Islet of Langerhans (tissue), 1 donor: ENCODE measurements at regions not wholly inside any gene's neighbourhood (a gene's known extent, or its start where the extent isn't known, plus 50 kb on each side); places are given as distances from the start of the nearest gene placed in this dataset.

Source experiments
- FAIRE-seq: peaks from one replicate; lab custom pipeline; 2011; peaks lifted over from hg19 to GRCh38; lab: Jason Lieb, UNC

DNA sequence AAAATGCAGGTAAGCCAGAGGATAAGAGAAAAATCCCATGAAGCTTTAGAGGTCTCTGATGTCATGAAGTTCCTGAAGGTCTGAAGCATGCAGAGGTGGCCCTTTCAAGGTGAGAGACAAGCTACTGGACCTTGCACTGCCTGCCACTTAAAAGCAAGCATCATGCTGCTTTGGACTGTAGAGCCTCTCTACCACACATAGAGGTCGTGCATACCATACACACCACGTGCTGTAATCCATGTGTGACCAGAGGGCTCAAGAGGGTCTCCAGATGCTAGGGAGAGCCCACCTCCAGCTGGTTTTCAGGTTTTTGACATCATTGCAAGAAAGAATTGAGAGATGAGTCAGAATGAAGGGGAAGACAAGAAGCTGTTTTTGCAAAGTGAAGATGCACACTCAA is 436.4 kb downstream of the TCERG1L start:
- FAIRE-seq: no peak

DNA sequence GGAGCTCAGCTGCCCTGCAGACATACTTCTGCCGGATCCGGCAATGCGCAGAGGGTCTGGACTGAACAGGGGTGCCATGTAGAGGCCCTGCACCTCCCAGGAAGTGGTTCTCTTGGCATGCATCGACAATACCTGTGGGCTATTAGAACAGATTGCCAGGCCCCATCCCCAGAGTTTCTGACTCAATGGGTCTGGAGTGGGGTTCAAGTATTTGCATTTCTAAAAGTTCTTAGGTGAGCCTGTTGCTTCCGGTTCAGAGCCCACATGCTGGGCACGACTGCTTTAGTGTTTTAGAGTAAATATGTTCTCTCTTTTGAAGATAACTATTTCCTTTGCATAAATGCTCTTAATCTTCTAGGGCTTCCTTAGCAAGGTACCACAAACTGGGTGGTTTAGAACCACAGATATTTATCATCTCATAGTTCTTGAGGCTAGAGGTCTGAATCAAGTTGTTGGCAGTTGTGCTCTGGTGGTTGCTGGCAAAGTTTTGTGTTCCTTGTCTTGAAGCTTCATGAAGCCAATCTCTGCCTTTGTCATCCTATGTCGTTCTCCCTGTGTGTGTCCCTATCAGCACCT is 435.5 kb downstream of the TCERG1L start:
- FAIRE-seq: no peak

DNA sequence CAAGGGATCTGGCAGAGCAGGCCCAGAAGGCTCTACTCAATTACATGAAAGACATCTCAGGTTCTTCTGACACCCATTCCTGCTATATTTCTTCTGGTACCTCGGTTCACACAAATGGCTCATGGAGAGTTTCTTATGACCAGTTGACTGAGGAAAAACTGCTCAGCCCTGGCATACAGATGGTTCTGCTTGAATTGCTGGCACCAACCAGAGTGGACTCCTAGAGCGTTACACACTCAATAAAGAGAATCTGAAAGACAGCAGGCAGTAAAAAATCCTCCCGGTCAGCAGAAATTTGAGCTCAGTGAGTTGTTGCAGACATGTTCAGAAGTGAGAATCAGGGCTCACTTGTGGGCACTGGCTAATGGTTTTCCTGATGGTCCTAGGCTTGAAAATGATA is 434.4 kb downstream of the TCERG1L start:
- no peak for FAIRE-seq

DNA sequence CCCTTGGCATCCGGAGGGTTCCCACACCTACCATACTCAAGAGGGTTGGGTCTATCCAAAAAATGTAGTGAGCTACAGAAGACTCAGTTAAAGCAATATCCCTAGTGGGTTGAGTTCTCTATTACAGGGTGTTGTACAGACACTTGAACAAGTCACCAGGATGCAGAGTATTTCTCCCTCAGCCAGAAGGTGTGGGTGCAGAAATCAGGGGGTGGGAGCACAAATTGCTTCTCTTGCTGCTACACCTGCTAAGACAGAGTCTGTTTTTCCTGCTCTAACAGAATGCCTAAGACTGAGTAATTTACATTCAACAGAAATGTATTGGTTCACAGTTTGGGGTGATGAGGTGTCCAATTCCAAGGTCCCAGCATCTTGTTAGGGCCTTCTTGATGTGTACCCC is 433.4 kb downstream of the TCERG1L start:
- no peak for FAIRE-seq

DNA sequence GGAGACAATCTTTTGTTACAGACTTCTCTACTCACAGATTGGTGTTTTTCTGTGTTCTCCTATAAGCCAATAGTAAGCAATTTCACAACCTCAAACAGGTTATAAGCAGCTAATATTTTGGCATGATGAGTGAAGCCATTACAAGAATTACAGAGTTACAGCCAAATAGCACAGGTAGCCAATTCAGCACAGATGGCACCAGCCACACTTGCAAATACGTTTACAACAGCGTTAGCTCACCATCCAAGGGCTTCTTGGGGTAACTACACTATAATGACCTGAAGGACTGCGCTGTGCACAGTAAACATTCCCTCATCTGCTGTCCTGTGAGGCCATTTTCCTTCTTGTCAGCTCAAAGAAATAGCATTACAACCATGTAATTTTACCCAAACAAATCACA is 428.6 kb downstream of the TCERG1L start:
- no peak for FAIRE-seq

DNA sequence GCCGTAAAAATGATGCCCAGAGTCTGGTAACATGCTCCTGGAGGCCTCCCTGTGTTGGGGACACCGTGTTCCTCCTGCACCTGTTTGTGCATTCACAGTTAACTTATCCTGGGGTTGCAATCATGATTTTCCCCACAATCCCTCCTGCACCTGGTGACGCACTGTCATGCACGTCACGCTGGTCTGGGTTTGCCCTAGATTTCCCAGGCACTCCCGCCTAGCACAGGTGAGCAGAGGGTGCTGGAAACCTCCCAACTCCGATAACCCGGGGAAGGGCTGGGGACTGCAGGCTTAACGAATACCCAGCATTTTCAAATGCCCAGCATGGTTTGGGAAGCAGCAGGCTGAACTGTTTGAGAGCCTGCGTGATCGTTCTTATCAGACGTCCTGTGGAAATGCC is 427.1 kb downstream of the TCERG1L start:
- no peak for FAIRE-seq

DNA sequence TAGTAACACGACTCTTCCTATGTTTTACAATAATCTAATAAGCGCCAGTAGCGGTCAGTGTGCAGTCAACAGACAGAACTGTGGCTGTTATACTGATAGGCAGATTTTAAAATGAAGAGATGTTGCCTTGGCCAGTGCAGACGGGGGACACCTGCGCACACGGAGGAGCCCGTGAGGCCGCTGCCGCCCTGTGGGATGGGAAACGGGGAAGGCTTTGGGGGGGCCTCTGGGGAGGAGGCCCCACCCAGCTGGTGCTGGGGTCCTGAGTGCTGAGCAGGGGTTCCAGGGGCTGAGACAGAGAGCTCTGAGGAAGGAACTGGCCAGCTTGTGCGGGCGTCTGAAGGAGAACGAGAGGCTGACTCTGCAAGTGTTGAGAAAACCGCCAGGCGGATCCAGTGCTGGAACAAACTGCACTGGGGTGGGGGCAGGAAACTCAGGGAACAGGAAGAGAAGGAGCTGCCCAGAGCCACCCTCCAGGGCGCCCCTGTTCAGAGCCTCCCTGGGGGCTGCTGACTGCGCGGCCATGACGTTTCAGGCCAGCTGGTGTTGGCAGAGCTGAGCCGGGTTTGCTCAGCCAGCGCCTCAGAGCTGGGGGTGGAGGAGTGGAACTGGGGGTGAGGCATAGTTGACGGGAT is 426.4 kb downstream of the TCERG1L start:
- FAIRE-seq: no peak

DNA sequence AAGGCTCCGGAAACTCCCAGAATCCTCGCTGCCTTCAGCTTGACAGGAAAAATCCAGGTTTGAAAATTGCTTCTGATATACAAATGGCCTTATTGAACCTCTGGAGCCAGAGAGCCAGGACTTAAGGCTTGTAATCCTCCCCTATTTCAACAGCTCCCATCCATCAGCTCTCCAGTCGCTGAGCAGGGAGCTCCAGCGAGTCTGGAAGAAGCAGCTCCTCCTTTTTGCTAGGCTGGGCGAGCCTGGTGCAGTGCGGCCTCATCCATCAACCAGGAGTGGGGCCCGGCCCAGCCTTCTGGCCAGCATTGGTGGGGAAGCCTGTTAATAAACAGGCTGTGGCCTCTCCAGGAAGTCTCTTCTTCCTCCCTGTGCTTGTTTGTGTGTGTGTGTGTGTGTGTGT is 424.4 kb downstream of the TCERG1L start:
- no peak for FAIRE-seq

DNA sequence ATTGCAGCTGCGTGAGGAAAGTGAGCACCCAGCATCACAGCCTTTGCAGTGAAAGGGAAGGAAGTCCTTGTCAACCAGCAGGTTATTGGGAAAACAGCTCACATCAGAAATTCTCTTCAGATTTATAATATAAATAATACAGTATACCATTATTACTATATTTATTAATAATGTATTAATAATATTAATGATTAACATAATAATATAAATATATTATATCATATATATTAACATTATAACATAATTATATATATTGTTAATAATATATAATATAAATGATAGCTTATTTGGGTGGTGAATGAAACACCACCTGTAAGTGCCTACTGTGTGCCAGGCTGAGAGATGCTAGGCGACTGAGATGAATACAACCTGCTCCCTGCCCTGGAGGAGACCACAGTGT is 423.0 kb downstream of the TCERG1L start:
- no peak for FAIRE-seq

DNA sequence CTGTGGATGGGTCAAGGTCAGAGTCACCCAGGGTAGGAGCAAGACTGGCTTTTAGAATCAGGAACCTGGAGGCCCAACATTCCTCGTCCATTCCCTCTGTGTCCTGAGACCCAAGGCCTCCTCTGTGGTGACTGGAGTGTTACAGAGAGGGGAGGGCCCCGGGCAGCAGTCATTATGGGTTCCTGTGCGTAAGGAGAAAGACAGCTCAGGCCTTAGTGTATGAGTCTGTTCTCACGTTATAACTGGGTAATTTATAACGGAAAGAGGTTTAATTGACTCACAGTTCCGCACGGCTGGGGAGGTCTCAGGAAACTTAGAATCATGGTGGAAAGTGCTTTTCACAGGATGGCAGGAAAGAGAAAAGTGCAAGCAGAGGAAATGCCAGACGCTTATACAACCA is 422.3 kb downstream of the TCERG1L start:
- no peak for FAIRE-seq

DNA sequence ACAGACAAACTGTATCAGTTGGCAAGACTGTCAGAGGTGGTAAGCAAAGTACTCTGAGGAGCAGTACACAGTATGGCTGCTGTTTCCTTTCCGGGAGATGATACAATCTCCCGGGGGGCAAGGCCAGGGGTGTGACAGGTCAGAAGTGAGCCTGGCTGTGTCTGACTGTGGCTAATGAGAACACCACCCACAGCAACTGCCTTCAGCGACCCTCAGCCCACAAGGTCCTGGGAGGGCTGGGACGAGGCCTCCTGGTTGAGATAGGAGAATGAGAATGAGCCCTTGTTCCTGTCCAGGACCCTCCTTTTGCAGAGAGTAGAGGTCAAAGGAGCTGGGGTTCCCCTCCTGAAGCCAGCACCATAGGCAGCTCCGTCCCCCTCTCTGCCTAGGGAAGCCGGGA is 421.7 kb downstream of the TCERG1L start:
- FAIRE-seq: no peak

DNA sequence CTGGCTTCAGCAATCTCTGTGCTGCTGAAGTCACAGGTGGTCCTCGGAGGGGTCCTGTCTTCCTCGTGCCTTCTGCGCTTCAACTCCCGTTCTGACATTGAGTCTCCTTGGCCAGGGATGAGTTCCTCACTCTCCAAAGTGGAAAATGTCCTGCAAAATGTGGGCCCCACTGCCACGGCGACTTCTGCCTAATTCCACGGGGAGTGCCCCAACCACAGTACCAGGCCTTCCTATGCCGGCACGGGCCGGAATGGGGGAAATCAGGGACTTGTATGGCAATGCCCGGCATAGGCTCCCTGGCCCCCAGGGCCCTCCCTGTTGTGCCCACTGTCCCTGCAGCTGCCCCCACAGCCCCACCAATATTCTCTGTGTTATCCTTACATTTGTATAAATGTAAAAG is 420.5 kb downstream of the TCERG1L start:
- no peak for FAIRE-seq

DNA sequence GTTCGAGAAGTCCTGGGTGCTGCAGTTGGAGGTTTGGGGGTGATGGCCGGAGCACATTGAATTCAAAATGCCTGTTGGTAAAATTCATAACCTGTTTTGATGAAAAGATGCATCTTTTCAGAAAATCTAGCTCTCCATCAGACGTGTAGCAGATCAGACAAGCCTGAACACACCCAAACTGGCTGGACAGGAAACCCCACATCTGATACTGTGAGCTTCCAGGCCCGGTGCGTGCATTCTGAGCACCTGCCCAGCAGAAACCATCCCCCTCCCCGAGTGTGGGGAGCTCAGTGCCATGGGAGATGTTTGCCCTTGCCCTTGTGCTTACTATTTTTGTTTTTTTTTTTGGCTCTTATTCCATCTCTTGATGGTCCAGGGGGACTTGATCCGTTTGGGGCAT is 417.1 kb downstream of the TCERG1L start:
- no peak for FAIRE-seq

DNA sequence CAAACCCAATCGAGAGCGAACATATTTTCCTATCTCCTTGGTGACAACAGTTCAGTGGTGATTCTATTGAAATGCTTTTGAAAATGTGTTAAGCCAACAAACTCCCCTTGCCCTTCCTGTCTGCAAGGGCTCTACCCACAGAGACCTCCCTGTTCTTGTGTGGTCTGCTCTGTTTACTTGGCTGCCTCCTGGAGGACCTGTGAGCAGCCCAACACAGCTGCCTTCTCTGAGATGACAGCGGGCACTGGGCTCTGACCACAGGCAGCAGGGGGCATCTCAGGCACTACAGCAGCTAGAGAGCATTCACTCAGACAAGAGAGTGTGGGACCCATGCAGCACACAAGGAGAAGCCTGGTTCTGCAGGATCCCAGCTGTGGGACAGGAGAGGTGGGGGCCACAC is 416.4 kb downstream of the TCERG1L start:
- FAIRE-seq: no peak

DNA sequence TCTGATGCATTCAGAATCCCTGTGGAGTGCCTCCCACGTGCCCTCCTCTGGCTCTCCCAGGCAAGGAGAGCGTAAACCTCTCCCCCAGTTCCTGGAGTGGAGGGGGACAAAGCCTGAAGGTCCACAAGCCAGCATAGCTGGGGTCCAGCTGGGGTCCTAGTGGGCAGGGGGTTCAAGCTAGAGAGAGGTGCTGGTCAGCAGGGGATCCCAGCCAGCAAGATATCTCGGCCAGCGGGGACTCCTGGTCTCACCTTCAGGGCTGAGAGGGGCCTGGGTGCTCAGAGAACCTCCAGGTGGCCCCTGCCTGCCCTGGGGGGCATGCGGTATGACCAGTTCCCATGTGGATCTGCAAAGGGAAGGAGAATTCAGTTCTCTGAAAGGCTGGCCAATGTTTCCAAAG is 413.7 kb downstream of the TCERG1L start:
- no peak for FAIRE-seq

DNA sequence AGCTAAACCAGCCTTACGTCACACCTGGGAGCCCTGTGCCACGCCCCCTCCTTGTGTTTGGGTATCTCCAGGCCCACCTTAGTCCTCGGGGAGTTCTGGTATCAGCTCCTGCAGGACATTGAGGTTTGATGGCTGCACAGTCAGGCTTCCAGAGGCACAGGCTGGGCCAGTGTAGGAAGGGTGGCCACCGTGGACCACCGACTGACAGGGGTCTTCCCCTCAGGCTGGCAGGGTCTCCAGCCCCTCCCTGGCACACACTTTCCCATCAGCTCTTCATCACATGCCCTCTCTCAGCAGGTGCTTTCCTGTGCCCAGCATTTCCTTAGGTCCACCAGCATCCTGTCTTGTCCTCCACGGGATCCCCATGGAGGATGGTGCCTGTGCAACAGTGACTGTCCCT is 413.1 kb downstream of the TCERG1L start:
- FAIRE-seq: no peak

DNA sequence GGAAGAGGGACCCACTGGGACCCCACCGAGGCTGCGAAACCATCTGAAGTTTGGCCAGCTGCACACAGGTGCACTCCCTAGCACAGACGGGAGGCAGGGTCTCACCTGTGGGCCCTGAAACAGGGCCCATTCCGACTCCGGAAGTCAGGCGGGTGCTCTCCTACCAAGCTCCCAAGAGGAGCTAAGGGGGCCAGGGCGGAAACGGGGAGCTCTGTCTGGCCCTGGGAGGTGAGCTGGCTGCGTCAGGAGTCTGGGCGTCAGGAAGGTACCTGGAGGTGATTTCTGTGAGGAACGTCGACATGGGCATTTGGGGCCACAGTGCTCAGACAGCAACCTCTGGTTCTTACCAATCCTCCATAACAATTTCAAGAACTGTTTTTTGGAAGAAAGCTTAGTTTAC is 411.7 kb downstream of the TCERG1L start:
- no peak for FAIRE-seq

DNA sequence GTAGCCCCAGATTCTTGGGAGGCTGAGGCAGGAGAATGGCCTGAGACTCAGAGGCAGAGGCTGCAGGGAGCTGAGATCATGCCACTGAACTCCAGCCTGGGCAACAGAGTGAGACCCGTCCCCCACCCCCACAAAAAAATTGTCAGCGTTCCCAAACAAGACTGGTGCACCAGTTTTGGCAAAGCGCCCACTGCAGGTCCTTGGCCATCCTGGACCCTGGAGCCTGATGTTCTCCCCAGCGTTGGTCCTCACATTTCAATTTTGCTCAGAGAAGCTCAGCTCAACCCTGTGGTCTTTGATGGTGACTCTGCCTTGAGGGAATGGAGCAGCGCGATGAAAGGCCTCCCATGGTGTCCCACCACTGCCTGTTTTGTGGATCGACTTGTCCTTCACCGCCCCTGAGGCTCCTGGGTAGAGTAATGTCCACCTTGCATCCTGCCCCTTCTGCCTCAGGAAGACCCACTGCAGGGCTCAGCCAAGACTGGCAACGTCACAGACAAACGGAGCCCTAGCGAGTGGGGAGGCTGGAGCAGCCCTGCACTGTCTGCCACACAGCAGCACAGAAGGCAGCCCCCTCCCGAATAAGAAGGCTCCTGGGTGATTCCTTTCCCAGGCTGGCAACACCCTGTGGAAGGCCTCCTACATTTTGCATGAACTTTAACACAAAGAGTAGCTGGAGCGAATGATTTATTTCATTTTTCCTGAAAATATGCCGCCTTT is 410.9 kb downstream of the TCERG1L start:
- FAIRE-seq: no peak

DNA sequence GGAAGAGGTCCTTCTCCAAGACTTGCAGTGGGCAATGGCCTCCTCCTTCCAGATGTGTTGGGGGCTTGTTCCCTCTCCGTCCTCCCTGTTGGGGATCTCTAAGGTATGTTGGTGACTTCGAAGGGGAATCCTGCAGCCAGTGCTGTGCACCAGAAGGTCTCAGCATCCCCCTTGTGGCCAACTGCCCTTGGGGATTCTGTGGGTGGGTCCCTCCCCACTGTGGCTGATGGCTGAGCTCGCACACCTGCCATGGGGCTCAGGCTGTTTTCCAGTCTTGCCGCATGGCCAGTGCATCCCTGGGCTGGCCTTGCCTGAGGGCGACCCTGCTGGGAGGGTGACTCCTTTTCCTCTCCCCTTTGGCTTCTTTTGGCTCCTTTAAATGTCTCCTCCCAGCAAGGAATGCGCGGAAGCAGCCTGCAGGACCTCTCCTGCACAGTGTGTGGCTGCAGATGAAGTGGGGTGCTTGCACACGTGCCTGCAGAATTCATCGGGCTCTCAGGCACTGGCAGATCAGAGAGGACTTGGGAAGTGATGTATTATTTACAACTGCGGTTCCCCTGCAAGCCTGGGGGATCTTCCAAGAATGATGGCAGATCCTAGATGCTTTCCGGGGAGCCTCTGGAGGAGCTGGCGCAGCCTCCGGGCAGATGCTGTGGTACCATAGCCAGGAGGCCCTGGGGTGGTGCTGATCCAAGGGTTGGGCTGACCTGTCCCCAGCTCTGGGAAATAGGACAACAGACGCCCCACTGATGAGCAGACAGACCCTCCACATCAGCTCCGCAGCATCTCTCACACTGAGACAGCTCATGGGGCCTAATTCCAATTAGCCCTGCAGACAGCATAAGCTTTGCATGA is 410.0 kb downstream of the TCERG1L start:
- no peak for FAIRE-seq

DNA sequence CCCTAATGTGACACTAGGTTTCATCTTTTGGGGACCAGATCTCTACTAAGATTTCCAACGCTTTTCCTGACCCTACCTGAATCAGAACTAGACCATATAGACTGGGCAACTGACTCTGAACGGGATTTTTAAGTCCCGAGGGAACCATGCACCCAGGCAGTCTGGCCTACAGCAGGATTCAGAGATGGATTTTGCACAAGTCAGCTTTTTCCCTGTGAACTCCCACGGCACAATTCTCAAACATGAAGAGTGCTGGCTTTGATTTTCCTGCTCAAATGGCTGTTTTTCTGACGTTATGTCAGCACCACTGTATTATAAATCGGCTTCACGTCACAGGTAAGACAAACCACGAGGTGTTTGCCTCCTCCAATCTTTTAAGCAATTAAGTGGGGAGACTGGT is 409.1 kb downstream of the TCERG1L start:
- no peak for FAIRE-seq

DNA sequence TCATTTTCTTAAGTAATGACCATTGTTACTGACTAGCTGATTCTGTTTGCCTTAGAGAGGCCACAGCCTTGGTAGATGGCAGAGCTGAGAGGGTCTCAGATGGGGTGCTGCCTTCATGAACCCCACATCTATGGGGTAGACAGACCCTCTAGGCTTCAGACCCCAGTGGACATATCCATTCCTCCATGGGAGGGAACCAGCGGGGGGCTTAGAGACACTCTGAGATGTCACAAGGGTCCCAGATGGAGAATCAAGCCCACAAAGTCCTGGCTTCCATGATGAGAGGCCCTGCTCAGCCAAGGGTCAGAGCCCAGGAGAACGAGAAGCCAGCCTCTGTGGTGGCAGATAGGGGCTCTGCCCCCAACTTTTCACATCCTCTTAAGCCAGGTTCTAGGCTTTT is 408.6 kb downstream of the TCERG1L start:
- FAIRE-seq: no peak

DNA sequence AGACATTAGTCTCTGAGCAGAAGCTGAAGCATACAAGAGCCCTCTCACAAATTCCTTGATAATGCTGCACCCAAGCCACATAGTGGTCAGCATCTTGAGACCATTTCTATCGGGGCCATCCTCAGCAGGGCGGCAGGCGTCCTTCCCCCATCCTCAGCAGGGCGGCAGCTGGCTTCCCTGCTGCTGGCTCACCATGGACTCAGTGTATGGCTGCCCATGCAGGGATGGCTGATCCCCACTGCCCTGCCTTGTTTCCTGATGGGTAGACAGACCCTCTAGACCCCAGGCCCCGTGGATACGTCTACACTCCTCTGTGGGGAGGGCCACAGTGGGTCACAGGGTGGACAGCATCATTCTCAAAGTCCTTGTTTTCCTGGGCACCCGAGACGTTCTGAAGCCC is 406.8 kb downstream of the TCERG1L start:
- FAIRE-seq: no peak

DNA sequence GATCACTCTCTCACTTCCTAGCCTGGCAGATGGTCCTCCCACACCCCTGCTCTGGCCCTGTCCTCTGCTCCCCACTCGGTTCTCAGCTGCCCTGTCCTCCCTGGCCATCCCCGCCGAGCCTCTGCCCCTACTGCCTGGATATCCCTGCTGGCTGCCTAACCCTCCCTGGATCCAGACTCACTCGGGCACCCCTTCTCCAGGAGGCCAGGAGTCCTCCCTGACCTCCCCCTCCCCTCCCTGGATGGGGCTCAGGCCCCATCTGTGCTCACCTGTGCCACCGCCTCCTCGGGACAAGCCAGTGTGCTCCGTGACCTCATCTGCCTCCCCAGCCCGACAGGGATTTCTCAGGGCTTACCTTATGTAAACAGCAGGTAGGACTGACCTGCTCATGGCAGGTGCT is 406.1 kb downstream of the TCERG1L start:
- no peak for FAIRE-seq
